Esophagus muscularis mucosa (tissue), 4 donors: ENCODE measurements at regions not wholly inside any gene's neighbourhood (a gene's known extent, or its start where the extent isn't known, plus 50 kb on each side); places are given as distances from the start of the nearest gene placed in this dataset.

Experiments used
- DNase-seq: peaks from one replicate; pipeline ENCODE4 v3.0.0-alpha.2; 2017; ENCODE audit errors: extremely low spot score
- H3K27ac ChIP-seq, 4 donors: fragments of 200-600 bp; sonication (generic); replicated peaks in 1 of 4; 1 replicate in 3 of 4; 2 replicates in 1 of 4; pipeline ENCODE4 v1.5.1; 2016 to 2019; ENCODE audit warnings: mild to moderate bottlenecking in 1 of 4
- H3K27me3 ChIP-seq, 4 donors: fragments of 200-600 bp; sonication (generic); one replicate each; pipeline versions ENCODE4 v1.5.1 to v1.6.0; 2016 to 2019
- H3K36me3 ChIP-seq, 4 donors: fragments of 200-600 bp; sonication (generic); one replicate each; pipeline ENCODE4 v1.5.1; 2016 to 2019
- H3K4me1 ChIP-seq, 4 donors: fragments of 200-600 bp; sonication (generic); one replicate each; pipeline ENCODE4 v1.5.1; 2016 to 2019
- H3K4me3 ChIP-seq, 4 donors: fragments of 200-600 bp; sonication (generic); 1 replicate in 2 of 4; 2 replicates in 2 of 4; pipeline ENCODE4 v1.5.1; 2016 to 2019; ENCODE audit warnings: mild to moderate bottlenecking in 4 of 4, moderate library complexity in 1 of 4
- H3K9me3 ChIP-seq, 4 donors: fragments of 200-600 bp; sonication (generic); 1 replicate in 3 of 4; 2 replicates in 1 of 4; pipeline ENCODE4 v1.5.1; 2016 to 2019
- CTCF ChIP-seq, 3 experiments: fragments of 200-600 bp in 2 of 3; fragments of 450-650 bp in 1 of 3; sonication (generic) in 2 of 3; IDR thresholded peaks; one replicate each; pipeline ENCODE4 v1.5.1; 2017 to 2019; ENCODE audit warnings: antibody characterized with exemption in 3 of 3, mild to moderate bottlenecking in 2 of 3, moderate library complexity in 1 of 3
- EP300 ChIP-seq: sonication (generic); formaldehyde crosslinking; IDR thresholded peaks from one replicate; pipeline ENCODE4 v1.6.1; 2017; ENCODE audit warnings: antibody characterized with exemption
- POLR2A ChIP-seq: fragments of 450-650 bp; IDR thresholded peaks from one replicate; pipeline ENCODE4 v1.6.1; 2017; ENCODE audit warnings: antibody characterized with exemption, moderate library complexity, mild to moderate bottlenecking, low read depth
- POLR2AphosphoS5 ChIP-seq, 2 donors: sonication (generic); formaldehyde crosslinking; IDR thresholded peaks; one replicate each; pipeline ENCODE4 v1.6.1; 2017; ENCODE audit warnings: antibody characterized with exemption in 2 of 2
- WGBS: methylation state at CpG from one replicate; pipeline ENCODE4 v1.1.5; 2018; 5-methylcytosine and 5-hydroxymethylcytosine counted together
- intact Hi-C: fragments of 100-400 bp; cut with DNase I; formaldehyde crosslinking; loops from one replicate; pipeline ENCODE4 v1.15.1; 2023

- H3K36me3 ChIP-seq: no peaks in the 10 kb centered on the region
- no peaks in the 10 kb centered on the region for H3K27me3 ChIP-seq
- no peak overlapping the region for H3K27ac ChIP-seq
- H3K9me3 ChIP-seq: no peaks in the 10 kb centered on the region
- intact Hi-C loops: no loop called here
- 89% methylated on average over 5 of the region's 5 CpGs for WGBS
- no peaks in the 10 kb centered on the region for H3K4me1 ChIP-seq
- no peak for TF ChIP-seq EP300
- no peak for DNase-seq
- no peak overlapping the region for H3K4me3 ChIP-seq
These were observed 1315.4 kb downstream of the SLITRK1 start for GRCh38 chr13:82566864-82567263.

- intact Hi-C loops: no loop called here
- no peak for TF ChIP-seq POLR2A
- no peak for TF ChIP-seq CTCF (IDR thresholded peaks at IDR 0.05)
- no peak for TF ChIP-seq POLR2AphosphoS5 (IDR thresholded peaks at IDR 0.05)
- TF ChIP-seq EP300: no peak
- H3K27me3 ChIP-seq: no peaks in the 10 kb centered on the region
- WGBS: 81% methylated on average over 7 of the region's 7 CpGs
- no peaks in the 10 kb centered on the region for H3K36me3 ChIP-seq
- H3K4me1 ChIP-seq: no peaks in the 10 kb centered on the region
- no peaks in the 10 kb centered on the region for H3K9me3 ChIP-seq
- DNase-seq: no peak
- no peak overlapping the region for H3K4me3 ChIP-seq
- no peak overlapping the region for H3K27ac ChIP-seq
These were observed 1317.1 kb downstream of the SLITRK1 start for GRCh38 chr13:82565201-82565600.

GRCh38 chr13:82560889-82561288 lies 1321.4 kb downstream of the SLITRK1 start:
- Histone ChIP-seq H3K4me3 (no peak overlapping the region), H3K36me3 (no peaks in the 10 kb centered on the region), H3K27ac (no peak overlapping the region), H3K9me3 (no peaks in the 10 kb centered on the region), H3K4me1 (no peaks in the 10 kb centered on the region), H3K27me3 (no peaks in the 10 kb centered on the region)
- intact Hi-C loops: no loop called here
- TF ChIP-seq EP300: no peak
- no peak for TF ChIP-seq POLR2A
- TF ChIP-seq POLR2AphosphoS5 (IDR thresholded peaks at IDR 0.05): no peak
- no peak for TF ChIP-seq CTCF (IDR thresholded peaks at IDR 0.05)
- no peak for DNase-seq
- WGBS: 83% methylated on average over 1 of the region's 1 CpG

GRCh38 chr13:82522872-82523271 lies 1359.4 kb downstream of the SLITRK1 start:
- Histone ChIP-seq H3K36me3 (no peaks in the 10 kb centered on the region), H3K9me3 (no peaks in the 10 kb centered on the region), H3K4me1 (no peaks in the 10 kb centered on the region), H3K27me3 (no peaks in the 10 kb centered on the region), H3K27ac (no peak overlapping the region), H3K4me3 (no peak overlapping the region)
- no peak for DNase-seq
- WGBS: 15% methylated on average over 1 of the region's 1 CpG
- TF ChIP-seq EP300 (no peak), CTCF (IDR thresholded peaks at IDR 0.05) (no peak), POLR2A (no peak), POLR2AphosphoS5 (IDR thresholded peaks at IDR 0.05) (no peak)
- intact Hi-C loops: no loop called here

GRCh38 chr13:82506805-82507414 lies 1375.4 kb downstream of the SLITRK1 start:
- H3K4me1 ChIP-seq: no peaks in the 10 kb centered on the region
- 68% methylated on average over 1 of the region's 1 CpG for WGBS
- DNase-seq: no peak
- H3K27me3 ChIP-seq: no peaks in the 10 kb centered on the region
- no peaks in the 10 kb centered on the region for H3K9me3 ChIP-seq
- no peak overlapping the region for H3K27ac ChIP-seq
- no peak overlapping the region for H3K4me3 ChIP-seq
- TF ChIP-seq CTCF (IDR thresholded peaks at IDR 0.05): no peak
- intact Hi-C loops: no loop called here
- no peaks in the 10 kb centered on the region for H3K36me3 ChIP-seq
